A204.1 (cell line): ENCODE measurements at regions not wholly inside any gene's neighbourhood (a gene's known extent, or its start where the extent isn't known, plus 50 kb on each side); places are given as distances from the start of the nearest gene placed in this dataset.
"Not testable (repeated sequence)": the region's sequence is repeated elsewhere in the genome, so short reads cannot be mapped to it uniquely, and the experiment has no call there.

ENCODE experiments used
- FAIRE-seq: peaks from 2 replicates; lab custom pipeline; 2012; peaks lifted over from hg19 to GRCh38; lab: Jason Lieb, UNC

DNA sequence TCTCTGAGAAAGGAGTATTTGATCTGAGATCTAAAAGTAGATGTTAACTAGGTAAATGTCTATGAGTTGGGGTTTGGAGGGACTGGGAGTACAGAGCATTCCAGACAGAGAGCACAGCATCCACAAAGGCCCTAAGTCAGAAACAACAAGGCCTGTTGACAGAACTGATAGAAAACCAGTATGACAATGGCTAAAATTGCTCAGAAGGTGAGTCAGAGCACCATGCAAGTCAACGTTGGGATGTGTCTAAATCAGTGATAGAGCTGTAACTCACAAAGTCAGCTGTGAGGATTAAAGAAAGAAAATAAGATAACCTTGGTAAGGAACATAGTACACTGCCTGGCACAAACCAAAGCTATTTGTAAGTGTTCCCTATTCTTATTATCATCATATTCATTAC is 124.0 kb downstream of the CETN3 start:
- no peak for FAIRE-seq

DNA sequence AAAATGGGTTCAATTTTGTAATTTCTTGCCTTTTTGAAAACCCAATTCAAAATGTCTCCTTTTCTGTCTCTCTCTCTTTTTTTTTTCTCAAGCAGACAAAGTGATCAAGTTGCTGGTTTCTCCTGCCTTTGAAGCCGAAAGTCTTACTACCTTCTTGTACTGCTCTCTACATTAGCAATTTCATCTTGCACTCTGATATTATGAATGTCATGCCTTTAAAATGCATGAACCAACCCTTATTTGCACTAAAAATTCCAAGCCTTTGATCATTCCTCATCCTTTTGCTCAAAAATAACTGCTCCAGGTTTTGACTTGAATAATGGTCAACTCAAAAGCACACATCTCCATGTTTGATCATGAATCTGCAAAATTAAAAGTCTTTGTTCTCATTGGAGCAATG is 125.2 kb downstream of the CETN3 start:
- FAIRE-seq: no peak

DNA sequence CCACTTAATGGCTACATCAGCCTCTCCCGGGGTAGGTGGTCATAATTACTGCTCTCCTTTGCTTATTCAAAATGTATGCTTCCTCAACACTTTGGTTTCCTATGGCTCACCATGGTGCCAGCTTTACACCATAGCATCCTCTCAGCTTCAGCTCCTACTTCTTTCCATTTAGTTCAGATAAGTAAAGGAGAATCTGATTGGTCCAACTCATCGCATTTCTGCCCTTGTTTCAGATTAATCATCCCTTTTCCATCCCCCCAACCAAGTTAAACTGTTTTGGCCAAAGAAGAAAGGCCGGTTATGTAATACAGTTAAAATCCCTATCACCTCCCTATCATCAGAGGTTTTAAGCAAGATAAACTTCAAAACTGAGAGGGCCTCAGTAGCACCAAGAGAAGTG is 130.5 kb downstream of the CETN3 start:
- no peak for FAIRE-seq

DNA sequence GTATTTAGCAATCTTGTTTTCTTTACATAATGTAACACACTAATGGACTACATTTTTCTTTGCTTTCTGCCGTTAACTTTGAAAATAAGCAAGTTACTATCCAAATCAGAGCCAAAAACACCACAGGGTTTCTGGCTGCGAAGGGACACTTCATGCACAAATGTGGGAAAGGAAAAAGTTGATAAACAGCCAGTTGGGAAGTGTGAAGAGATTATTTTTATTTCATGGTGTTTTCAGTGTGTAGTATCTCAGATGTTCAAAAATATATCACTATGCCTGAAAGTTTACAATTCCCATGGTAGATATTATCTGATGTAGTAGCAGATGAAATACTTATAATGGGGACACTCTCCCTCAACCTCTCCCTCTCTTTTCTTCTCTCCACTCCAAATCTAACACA is 135.3 kb downstream of the CETN3 start:
- no peak for FAIRE-seq

DNA sequence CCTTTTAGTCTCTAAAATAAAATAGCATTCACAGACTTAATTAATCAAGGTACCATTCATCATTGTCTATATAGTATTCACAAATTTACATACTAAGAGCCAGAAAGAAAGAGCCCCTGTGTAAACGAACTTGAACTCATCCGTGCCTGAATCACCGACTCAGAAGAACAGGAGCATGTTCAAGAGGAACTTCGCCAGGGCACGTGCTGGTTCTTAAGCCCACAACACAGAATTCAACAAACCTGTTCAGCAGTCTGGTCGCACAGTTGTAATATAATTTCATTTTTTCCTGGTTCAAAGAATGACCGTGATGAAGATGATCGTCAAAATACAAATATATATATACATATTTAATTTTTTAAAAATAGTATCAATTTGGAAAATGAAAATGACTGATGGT is 141.9 kb downstream of the CETN3 start:
- no peak for FAIRE-seq

DNA sequence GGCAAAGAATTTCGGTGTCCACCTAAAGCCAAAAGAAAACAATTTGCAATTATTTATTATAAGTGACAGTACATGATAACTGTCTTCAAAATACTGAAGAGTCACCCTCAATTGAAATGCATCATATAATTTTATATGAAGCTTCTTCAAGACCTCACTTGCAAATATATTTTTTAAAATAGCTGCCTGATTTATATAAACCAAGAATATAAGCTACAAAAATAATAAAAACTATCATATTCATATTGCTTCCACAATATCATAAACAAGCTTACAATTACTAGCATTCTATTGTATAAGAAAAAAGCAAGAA is 144.1 kb downstream of the CETN3 start:
- FAIRE-seq: no peak

DNA sequence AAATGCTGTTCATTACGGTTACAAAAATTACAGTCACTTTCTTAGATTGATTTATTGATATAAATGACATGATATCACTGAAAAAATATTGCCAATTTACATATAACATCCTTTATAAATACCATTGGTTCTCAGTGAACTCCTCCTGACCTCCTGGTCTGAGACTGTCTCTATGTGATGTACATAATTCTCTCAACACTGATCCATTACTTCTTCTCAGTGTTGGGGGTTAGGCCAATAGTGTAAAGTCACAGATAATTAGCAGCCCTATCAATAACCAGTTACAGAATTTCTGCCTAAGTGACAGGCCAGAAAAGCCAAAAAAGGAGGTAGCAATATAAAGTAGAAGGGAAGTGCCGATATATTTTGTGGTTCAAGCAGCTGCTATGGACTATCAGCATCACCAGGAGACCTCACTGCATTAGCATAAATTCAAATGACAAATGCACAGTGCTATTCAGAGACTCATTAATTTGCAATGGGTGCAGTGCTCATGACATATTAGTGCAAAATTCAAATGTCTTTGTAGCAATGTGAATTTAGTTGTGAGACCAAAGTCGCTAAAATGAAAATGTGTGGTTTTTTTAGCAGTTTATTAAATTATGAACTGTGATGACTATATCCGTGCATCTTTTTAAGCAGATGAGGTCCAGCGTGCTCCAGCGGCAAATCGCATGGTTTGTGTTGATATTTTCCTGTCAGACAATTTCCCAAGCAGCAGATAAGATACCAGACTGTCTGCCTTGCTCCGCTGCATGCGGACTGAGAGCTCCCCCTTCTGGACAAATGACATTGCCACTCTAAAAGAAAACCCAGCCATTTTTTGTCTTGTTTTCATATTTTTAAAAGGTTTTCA is 144.6 kb downstream of the CETN3 start:
- FAIRE-seq: peak; percentile 93

DNA sequence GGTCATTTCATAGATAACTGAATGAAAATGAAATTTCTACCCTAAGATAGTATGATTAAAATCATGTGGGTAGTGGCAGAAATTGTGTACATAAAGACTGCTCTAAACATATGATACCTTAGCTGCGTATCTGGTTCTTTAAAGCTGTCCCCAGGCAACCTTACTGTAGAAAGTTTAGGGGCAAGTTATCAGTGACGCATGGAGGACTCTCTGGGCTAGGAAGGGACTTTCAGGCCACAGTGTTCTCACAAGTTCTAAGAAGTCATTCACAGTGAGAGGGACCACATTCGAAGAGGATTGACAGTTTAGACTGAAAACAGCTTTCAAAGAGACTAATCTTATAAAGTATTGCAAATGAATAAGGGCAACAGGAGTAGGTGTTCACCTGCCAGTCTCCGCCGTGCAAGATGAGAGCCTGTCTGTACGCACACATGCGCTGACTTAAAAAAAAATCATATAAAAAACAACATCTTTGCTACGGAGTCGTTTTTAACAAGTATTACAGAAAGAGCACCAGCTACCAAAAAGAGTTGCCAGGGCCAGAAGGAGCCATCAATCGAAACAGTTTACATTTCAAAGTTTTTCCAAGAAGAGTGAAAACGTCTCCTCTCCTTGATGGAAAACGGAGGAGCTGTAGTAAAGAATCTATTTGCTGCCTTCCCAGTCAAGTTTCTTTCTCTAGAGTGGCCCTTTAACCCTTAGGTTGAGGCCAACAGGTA is 146.3 kb downstream of the CETN3 start:
- no peak for FAIRE-seq

DNA sequence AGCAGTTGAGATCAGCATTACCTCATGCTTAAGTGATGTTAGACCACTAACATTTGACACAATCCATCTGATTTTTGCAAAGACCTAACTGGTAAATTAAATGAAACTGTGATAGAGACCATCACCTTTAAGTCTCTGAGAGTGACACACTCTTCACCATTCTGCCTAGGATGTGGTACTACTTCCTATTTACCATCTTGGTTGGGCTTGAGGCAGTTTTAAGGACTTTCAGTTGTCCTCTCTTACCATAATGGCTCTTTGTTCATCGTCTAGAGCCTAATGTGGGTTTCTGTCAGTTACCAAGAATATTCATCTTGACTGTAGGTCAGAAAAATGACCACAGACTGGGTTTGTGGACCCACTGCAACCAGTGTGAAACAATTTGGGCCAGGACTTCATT is 158.1 kb downstream of the CETN3 start:
- FAIRE-seq: no peak

DNA sequence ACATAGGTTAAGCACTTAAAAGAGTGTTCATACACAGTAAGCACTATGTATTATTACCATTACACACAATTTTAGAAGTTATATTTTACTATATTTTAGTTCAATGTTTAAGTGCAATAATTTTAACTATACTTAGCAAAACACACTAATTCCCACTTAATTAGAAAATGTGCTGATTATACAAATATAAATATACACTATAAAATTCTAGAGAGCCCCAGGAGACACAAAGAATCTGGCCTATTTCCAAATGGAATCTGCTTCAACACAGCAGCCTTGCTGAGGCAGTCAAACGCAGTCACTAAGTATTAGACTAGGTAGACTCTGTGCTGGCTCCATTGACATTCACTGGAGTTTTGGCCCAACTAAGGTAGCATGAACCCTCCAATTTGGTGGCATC is 160.9 kb downstream of the CETN3 start:
- no peak for FAIRE-seq

DNA sequence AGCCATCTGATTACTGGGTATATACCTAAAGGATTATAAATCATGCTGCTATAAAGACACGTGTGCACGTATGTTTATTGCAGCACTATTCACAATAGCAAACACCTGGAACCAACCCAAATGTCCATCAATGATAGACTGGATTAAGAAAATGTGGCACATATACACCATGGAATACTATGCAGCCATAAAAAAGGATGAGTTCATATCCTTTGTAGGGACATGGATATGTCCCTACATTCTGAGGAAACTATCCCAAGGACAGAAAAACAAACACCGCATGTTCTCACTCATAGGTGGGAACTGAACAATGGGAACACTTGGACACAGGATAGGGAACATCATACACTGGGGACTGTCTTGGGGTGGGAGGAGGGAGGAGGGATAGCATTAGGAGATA is 165.7 kb downstream of the CETN3 start:
- not testable (repeated sequence) for FAIRE-seq

DNA sequence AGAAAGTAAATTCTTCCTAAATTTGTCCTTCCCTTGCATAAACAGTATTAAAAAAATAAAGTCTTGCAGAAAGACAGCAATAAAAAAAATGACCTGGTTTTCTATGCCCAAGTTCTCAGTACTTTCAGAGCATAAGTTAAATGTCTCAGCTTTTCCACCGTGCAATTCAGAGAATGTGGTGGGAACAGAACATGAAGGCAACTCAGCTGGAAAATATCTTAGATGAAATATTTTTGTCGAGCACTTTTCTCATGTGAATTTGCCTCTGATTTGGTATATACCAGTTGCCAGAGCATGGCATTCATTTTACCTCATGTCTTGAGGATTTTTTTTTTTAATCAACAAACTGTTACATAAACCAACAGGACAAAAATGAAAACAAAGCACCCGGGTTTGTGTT is 176.1 kb downstream of the CETN3 start:
- FAIRE-seq: no peak

DNA sequence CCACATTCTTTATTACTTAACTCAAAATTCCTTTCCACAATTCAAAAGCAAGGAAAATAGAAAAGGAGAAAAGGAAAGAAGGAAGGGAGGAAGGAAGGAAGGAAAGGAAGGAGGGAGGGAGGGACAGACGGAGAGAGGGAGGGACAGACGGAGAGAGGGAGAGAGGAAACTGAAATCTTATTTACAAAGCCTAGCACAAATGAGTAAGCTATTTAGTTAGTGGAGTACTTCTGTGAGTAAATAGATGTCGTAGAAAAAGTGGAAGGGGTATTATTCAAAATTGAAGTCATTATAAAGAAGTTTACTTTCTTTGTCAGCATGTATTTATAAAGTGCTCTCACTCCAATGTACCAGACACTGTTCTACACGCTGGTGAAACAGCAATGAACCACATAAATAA is 177.9 kb downstream of the CETN3 start:
- no peak for FAIRE-seq

DNA sequence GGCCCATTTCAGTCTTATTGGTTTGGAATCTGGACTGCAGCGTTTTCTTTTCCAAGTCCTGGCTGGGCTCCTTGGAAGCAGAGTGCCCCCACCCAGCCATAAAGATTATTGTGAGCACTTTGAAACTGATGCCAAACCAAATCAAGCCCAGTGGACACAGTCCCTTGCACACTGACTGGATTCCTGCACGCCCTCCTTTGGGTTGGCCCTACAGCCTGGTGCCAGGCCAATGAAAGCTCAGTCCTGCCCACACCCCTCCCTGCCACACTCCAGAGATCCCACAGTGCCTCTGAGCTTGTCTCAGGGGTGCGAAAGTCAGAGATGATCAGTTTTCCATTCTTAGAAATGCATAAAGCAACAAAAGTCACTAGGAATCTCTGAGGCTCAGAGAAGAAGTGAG is 181.9 kb downstream of the CETN3 start:
- FAIRE-seq: no peak

DNA sequence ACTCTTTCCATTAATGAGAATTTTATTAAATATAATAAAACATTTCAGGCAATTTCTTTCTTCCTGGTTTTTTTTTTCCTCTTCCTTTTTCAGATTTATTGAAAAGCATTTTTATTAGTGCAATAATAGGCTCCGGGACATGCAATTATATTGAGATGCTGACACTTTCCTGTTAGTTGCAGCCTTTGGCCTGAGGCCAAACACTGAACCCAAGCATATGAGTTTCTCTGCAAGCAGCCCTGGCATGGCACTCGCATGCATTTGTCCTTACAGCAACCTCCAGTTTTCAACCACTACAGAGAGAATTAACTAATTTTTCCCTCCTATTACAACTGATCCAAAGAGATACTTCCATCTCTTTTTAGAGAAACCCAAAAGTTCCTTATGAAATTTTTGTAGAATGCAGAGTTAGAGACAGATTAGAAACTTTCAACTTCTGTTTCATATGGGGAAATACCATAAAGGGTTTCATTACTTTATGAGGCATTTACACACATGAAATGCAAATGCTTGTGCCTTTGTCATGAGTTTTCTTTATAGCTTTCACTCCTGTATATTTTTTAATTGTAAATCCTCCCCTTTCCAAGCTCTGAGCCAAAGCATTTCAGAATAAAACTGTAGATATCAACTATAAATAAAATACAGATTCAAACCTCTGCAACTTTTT is 183.0 kb downstream of the CETN3 start:
- no peak for FAIRE-seq

DNA sequence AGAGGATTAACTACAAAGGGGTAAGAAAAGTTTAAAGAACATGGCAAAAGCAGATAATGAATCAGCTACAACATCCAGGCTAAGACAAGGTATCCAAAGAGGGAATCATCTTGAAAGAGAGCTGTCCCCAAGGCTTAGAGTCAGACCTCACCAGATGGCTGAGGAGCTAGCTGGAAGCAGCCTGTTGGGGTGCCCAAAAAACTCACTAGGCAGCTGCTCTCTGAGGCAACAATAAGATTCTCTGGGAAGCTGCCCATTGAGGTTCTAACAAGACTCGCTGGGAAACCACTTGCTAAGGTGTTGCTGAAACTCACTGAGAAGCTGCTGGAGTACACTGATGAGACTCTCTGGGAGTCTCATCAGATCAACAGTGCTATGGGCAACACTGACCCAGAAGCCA is 185.2 kb downstream of the CETN3 start:
- no peak for FAIRE-seq

DNA sequence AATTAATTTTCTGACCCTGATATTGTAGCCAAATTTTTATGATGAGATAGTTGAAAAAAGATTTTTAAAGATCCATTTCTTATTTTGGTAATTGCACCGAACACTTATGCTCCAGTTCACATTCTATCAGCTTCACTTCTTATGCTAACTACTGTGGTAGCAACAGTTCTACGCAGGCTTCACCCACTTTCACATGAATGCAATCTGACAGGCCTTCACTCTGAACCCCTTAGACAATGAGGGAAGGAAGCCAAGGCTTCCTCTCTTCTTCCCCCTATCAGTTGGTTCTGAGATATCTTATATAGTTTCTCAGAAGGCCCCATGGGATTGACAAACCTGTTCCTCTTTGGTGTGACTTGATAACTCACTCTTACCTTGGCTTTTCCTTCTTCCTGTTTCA is 185.8 kb downstream of the CETN3 start:
- no peak for FAIRE-seq

DNA sequence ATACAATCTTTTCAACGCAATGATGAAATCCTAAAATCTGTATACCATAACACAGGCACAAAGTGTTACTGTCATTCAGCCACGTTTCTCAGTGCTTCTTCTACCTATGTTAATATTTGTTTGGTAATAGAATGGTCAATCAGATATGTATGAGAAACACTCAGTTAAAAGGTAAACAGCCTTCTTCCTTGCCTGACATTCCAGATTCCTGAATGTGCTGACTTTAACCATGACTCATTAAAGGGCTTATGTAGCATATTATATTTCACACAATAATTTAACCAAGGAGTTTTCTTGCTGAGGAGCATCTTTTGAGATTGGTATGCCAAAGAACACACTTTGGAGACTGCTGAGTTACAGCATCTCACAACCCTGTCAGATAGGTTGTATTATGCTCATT is 187.6 kb downstream of the CETN3 start:
- FAIRE-seq: no peak

DNA sequence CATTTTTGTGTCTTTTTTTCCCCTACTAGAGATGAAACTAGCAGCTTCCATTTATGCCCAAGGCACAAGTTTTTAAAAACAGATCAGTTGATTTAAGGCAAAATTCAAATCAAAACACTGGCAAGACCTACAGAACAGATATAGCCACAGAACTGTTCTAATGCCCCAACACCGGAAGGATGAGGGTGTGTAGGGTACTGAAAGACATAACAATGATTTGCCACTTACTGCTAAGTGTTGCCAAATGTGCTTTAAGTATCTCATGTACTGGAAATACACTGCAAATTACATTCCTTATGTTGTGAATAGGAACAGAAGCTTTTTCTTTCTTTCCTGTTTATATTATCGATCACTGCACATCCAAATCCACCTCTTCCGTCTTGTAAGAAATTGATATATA is 189.0 kb downstream of the CETN3 start:
- FAIRE-seq: no peak

DNA sequence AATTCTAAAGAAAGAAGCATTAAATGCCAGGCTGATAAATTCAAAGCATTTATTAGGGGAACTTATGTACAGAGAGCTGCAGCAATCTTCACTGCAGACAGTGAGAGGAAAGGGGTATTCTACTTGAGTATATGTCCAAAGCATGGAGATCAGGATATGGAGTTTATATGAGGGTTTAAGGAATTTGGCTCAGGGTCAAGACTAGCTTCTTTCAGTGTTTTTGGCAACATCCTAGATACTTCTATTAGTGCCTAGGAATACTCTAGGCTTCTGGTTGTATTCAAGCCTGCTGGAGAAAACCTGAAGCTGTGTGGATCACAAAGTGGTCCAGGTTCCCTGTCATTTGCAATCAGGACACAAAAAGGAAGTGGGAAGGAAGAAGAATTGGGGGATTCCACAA is 194.6 kb downstream of the CETN3 start:
- FAIRE-seq: no peak

DNA sequence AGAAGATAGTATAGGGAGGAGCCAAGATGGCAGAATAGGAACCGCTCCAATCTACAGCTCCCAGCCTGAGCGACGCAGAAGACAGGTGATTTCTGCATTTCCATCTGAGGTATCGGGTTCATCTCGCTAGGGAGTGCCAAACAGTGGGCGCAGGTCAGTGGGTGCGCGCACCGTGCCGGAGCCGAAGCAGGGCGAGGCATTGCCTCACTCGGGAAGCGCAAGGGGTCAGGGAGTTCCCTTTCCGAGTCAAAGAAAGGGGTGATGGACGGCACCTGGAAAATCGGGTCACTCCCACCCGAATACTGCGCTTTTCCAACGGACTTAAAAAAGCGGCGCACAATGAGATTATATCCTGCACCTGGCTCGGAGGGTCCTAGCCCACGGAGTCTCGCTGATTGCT is 201.2 kb downstream of the CETN3 start:
- FAIRE-seq: not testable (repeated sequence)

DNA sequence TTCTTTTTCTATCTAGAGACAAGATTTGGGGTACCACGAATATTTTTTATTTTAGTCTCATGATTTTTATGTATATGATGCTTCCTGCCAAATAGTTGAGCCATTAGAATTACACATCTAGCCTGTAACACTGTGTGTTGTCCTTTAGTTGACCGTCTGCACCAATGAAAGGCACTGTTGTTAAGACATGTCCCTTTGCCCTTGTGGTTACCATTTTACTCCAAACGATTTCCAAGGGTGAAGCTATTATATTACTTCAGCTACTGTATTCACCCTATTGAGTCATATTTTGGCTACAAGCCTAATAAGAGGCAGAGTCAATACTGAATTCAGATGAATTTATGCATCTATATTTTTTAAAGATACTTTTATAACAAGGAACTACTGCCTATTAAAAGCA is 207.6 kb downstream of the CETN3 start:
- no peak for FAIRE-seq

DNA sequence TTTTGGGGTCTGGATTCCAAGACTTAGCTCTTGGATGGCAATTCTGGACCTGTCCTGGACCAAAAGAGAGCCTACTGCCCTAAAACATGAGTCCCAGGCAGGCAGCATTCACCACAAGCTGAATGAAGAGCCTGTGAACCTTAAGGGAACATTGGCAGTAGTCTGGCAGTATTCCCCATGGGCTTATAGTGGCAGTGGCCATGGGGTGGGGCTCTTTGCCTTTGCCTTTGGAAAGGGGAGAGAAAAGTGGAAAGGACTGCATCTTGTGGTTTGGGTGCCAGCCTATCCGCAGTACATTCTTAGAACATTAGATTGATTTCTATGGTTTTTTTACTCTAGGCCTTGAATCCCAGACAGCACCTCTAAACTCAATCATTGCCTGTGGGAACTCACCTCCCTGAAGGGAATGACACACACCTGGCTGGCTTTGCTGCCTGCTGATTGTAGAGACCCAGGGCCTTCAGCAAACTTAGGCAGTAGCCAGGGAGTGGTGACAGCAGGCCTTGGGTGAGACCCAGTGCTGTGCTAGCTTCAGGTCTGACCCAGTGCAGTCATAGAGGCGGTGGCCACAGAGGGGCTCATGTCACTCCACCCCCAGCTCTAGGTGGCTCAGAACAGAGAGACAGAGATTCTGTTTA is 216.3 kb downstream of the CETN3 start:
- FAIRE-seq: no peak
